ENCODE measurements at regions not wholly inside any gene's neighbourhood (a gene's known extent, or its start where the extent isn't known, plus 50 kb on each side); places are given as distances from the start of the nearest gene placed in this dataset.

DNA sequence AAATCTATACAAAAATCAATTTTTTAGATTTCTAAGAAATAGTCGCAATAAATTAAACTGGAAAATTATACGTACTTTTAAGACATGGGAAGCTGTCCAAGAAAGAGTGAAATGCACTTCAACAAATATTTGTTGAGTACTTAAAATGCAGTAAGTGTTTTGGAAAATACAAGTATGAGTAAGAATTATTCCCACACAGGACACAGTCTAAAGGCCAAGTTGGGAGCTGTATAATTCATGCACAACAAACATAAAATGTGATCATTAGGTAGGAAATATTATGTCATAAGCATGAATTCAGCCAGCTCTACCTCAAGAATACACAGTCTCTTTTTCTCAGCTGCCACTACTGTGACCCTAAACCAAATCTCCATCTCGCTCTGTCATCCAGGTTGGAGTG is 267.6 kb downstream of the CNTN3 start:
- no peak for DNase-seq

GRCh38 chr3:74345701-74346100 is 268.8 kb downstream of the CNTN3 start:
- no peak for DNase-seq

DNA sequence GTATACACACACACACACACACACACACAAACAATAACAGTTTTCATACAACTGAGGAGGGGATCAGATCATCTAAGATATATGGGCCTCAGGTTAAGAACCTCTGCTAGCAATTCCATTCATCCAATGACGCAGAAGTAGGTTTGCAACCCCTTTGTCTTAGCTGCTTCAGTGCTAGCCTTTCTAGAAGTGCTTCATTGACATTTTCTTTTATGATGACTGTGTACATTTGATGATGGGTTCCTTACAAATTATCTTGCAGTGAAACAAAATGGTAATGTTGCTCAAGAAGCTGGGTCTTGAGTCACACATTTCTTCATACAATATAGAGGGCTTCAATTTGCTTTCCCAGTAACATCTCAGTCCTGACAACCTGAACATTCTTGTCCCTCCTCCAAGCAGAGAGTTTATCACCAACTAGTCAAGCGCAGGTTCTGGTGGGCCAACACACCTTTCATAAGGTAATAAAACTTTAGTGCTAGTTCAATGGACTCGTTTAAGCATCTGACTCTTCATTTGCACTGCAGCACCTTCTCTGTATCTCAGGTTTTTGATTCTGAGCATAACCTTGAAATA is 269.5 kb downstream of the CNTN3 start:
- no peak for DNase-seq

- no peak for DNase-seq
Observed at GRCh38 chr3:74343391-74343790, 271.1 kb downstream of the CNTN3 start.

DNA sequence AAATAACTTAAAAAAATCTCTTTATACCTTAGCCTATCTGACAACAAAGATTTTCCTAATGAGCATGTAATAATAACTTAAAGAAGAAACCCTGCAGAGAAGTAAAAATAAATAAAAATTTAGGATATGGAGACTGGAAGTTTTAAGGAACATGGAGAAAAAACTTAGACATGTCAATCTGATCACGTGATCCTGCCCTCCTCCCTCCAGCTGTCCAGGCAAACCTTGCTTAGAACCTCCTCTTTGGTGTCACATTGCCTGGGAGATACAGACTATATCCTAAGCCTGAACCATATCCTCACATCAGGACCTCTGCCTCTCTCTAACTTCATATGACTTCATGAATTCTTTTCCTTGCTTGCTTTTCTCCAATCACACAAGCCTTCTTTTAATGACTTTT is 275.5 kb downstream of the CNTN3 start:
- DNase-seq: no peak

DNA sequence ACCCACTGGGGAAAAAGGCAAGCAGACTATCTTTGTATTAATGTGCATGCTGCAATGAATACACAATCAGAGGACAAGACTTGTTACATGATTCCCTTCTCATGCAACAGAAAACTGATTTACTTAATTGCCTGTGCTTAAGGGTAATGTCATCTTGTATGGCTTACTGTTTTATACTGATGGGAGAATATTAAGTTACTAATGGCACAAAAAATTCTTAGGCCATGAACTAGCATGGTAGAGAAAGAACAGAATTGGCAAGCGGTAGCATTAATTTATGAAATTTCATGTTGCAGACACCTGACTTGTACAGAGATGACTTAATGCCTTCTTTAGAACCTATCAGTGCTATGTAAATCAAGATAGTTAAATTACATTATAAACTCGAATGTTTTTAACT is 282.3 kb downstream of the CNTN3 start:
- DNase-seq: no peak

GRCh38 chr3:74331711-74332110 is 282.7 kb downstream of the CNTN3 start:
- no peak for DNase-seq

DNA sequence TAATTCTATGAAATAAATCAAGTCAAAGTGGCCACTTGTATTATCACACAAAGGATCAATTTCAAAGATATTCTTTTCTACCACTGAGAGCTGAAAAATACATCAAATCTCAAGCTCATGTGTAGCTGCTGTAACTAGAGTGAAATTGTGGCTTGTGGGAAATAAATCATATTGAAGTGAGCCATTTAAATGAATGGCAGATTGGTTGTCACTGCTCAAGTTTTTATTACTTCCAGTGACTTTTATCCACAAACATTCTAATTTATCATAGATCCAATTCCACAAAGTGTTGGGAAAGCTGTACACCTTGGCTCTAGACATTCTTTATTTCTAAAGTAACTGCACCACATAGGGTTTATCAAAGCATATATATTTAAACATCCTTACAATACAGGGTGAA is 285.4 kb downstream of the CNTN3 start:
- DNase-seq: no peak

- DNase-seq: no peak
Observed at GRCh38 chr3:74328435-74328834, 286.0 kb downstream of the CNTN3 start.

- DNase-seq: no peak
Observed at GRCh38 chr3:74315291-74315690, 299.2 kb downstream of the CNTN3 start.

DNA sequence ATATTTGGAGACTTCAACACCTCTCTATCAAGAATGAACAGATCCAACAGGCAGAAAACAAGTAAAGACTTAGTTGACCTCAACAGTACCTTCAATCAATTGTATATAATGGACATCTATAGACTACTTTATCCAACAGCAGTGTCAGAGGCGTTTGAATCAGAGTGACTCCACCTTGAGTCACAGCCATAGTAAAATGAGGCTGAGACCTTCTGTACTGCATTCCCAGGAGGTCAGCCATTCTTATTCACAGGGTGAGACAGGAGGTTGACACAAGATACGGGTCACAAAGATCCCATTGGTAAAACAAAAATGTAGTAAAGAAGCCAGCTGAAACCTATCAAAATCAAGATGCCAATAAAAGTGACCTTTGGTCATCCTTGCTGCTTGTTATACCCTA is 299.8 kb downstream of the CNTN3 start:
- no peak for DNase-seq

DNA sequence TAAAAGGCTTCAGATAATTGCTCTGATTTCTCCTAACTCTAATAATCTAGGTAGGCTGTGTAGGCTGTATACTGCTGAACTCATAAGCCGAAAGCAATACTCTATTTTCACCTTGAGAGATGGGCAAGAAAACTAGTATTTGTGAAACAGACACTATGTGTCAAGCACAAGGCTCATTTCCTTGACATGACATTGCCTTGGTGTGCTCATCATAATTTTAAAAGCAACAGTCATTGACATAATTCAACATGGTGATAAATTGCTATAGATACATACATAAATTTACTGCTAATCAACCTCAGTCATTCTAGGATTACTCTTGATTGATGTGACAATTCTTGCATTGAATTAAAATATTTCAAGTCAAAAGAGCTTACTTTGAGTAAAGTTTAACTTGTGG is 304.7 kb downstream of the CNTN3 start:
- DNase-seq: no peak

GRCh38 chr3:74304424-74304823 is 310.0 kb downstream of the CNTN3 start:
- DNase-seq: no peak

DNA sequence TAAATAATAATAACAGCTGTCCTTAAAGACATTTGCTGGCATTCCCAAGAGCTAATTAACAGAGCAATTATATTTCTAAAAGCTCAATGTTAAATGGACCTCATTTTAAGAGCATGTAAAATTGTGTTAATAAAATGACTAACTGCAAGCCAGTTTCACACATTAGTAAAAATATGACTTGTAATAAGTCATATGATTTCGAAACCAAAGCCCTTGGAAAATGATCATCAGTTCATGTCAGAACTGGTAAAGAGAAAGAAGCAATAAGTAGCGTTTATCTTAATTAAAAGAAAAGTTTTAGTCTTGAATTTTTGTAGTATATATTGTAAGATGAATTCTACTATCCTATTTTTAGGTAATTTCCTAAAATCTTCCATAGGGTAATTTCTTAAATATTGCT is 310.7 kb downstream of the CNTN3 start:
- no peak for DNase-seq

DNA sequence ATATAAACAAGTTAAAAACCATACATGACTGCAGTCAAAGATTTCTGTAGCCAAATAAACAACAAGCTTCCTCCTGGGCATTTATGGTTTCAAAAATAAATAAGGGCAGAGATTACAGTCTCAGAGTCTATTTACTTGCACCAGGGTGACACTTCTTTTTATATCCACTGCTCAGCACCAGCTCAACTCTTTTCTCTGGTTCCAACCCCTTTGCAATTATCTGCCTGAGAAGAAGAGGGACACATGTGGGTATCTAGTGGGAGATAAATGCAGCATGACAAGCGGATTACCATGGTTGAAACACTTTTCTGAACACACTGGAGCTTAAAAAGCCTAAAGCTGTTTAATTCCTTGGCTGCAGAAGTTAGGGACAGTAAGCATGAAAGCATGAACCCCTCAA is 311.5 kb downstream of the CNTN3 start:
- no peak for DNase-seq

DNA sequence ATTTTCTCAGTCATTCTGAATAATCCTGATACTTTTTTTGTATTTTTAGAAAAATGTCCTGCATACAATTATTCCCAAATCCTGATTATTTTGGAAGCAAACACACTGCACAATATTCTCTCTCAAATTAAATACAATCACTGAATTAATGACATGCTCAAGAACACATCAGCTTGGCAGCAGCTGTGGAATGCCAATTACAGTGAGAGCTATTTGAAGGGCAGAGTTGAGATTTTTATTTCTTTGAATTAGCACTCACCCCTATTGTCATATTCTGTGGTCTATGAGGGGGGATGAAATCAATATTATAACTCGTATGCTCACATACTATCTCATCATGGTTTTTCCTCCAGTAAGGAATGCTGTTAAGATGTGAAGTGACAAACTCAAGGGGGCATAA is 312.2 kb downstream of the CNTN3 start:
- no peak for DNase-seq

GRCh38 chr3:74301056-74301455 is 313.4 kb downstream of the CNTN3 start:
- no peak for DNase-seq

- no peak for DNase-seq
Observed at GRCh38 chr3:74295479-74295878, 319.0 kb downstream of the CNTN3 start.

DNA sequence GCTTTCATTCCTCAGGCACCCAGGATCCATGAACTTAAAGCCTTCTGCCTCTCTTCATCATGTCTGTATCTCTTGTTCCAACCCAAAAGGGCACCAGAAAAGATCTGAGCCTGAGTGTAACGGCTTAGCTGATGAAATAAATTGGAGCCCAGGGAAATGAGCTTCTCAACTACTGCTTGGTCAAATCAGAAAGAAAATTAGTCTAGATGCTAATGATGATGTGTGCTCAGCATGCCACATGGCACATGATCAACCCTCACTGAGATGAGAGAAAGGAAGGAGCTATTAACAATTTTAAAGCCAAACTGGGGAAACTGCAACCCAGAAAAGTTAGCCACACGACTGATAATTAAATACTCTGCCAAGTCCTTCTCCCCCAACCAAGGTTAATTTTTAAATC is 325.7 kb downstream of the CNTN3 start:
- DNase-seq: no peak

DNA sequence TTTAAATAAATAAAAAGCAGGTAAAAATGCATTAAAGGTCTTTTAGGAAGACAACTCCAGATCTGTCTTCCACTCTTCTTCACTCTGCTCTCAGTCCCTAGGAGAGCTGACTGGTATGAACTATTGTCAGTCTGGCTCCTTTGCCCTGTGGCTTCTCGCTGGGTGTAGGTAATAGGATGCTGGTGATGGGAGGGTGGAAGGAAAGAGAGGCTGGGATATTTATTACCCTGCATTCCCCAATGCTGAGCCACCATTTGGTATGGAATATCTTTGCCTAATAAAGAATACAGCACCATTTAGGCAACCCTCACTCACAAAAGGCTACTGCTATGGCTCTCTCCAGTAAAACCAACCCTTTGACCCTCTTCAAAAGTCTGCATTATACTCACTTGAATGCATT is 326.9 kb downstream of the CNTN3 start:
- no peak for DNase-seq

DNA sequence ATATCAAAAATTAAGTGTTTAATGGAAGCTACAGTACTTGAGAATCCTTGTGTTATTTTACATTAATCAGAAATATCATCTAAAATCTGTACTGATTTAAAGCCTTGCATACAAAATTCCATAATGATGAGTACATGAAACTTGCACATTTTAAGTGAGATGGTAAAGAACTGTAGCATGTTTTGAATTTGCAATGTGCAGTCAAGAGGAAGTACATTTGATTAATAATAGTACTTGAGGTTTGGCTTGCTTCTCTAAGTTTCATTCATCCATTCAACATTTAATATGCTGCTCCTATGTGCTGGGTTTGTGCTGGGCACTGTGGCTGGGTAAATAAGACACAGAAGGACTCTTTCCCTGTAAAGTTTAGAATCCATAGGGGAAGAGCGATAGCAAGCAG is 332.3 kb downstream of the CNTN3 start:
- DNase-seq: no peak

DNA sequence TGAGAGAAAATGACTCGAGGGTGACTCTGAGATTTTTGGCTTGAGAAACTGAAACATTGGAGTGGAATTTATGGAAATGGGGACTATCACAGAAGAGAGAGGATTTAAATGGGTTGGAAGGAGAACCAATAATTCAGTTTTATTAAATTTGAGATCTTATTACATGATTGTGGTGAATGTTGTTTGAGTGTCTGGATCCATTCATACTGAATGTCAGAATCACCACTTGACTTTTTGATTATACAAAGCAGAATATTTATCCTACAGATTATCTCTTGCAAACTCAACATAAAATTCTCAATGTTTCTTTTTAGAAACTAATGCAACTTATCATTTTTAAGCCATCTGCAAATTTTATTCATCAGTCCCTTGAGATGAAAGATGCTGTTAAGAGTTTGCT is 332.8 kb downstream of the CNTN3 start:
- no peak for DNase-seq

DNA sequence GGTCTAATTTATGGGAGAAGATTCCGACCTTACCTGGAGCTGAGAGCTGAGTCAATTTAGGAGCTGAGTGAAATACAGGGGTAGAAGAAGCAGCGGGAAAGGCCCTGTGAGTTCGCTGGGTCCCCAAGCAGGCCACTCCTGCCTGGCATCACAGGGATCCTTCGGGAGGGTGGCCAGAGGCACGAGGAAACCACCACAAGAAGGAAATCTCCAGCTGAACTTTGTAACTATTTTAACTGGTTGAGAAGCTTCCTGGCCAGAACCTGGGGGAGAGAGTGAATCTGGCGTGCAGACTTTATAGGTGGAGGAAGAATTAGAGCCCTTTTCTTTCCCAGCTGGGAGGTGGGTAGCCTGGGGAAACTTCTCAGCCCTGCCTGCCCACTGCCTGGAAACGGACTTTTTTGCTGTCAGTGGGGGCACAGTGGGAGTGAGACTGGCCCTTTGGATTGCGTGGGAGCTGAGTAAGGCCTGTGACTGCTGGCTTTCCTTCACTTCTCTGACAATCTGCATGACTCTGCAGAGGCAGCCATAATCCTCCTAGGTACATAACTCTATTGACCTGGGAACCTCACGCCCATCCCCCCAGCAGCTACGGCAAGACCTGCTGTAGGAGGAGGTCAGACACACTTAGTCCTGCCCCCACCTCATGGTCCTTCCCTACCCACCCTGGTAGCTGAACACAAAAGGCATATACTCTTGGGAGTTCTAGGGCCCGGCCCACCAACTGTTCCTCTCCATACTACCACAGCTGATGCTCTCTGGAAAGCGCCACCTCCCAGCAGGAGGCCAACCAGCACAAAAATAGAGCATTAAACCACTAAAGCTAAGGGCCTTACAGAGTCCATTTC is 340.7 kb downstream of the CNTN3 start:
- DNase-seq: no peak

DNA sequence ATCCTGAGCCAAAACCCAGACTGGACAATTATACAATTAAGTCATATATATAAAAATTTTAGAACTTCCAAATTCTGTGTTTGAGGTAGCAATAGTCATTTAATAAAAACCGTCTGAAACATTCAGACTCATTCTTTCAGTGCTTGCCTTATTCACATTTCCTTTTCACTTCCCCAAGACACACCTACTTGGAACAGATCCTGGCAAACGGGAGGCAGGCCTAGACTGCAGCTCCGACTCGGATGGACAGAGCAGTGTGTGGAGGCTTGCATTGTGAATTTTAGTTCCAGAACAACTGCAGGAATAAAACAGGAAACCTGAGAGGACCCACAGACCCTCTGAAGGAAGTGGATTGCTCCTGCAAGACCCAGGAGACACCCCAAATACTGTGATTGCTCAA is 341.4 kb downstream of the CNTN3 start:
- no peak for DNase-seq

GRCh38 chr3:74271541-74271940 is 342.9 kb downstream of the CNTN3 start:
- DNase-seq: no peak

Data from hippocampal formation (tissue), 2 donors.